B cell (primary cell): ENCODE measurements at regions not wholly inside any gene's neighbourhood (a gene's known extent, or its start where the extent isn't known, plus 50 kb on each side); places are given as distances from the start of the nearest gene placed in this dataset.

Experiments
- ATAC-seq: fragments of 200-7000 bp; cut with Tn5 transposase; one replicate; pipeline ENCODE4 v1.10.0; 2021; ENCODE audit warnings: low read depth, mild to moderate bottlenecking, moderate number of reproducible peaks, moderate library complexity
- CTCF ChIA-PET: fragments of 350-600 bp; sonication (Branson Sonifier 250); formaldehyde crosslinking; loops from one replicate; lab custom pipeline; 2021; ENCODE audit warnings: antibody characterized with exemption, inconsistent platforms; lab: Charles Lee
- POLR2A ChIA-PET: fragments of 350-600 bp; sonication (Branson Sonifier 250); formaldehyde crosslinking; loops from one replicate; lab custom pipeline; 2021; ENCODE audit warnings: antibody characterized with exemption; lab: Charles Lee
- DNase-seq: peaks from one replicate; pipeline ENCODE4 v3.0.0; 2013
- H2AFZ ChIP-seq: 2 replicates; pipeline ENCODE4 v1.6.1; 2012; ENCODE audit warnings: mild to moderate bottlenecking, low read depth, low read length; ENCODE audit not compliant: insufficient read depth, poor library complexity, severe bottlenecking
- H3K27ac ChIP-seq, 2 donors: 1 replicate in 1 of 2; 2 replicates in 1 of 2; pipeline ENCODE4 v1.5.1; 2012 to 2013; ENCODE audit warnings: low read length in 2 of 2, mild to moderate bottlenecking in 2 of 2, moderate library complexity in 1 of 2
- H3K27me3 ChIP-seq, 4 experiments: fragments of 200-600 bp in 1 of 4; sonication (generic) in 1 of 4; replicated peaks in 1 of 4; 1 replicate in 2 of 4; 2 replicates in 2 of 4; pipeline versions ENCODE4 v1.6.1 to v1.7.0; 2013 to 2016; ENCODE audit warnings: low read length in 3 of 4, mild to moderate bottlenecking in 2 of 4, mixed read lengths in 1 of 4, moderate library complexity in 1 of 4; ENCODE audit not compliant: insufficient read depth in 4 of 4, control insufficient read depth in 3 of 4; ENCODE audit errors: control extremely low read depth in 1 of 4
- H3K36me3 ChIP-seq, 2 experiments: replicated peaks in 1 of 2; 1 replicate in 1 of 2; 2 replicates in 1 of 2; pipeline versions ENCODE4 v1.6.1 to v1.7.1; 2013; ENCODE audit warnings: low read length in 1 of 2; ENCODE audit not compliant: insufficient read depth in 2 of 2, control insufficient read depth in 1 of 2; ENCODE audit errors: control extremely low read depth in 1 of 2, extremely low read depth in 1 of 2
- H3K4me1 ChIP-seq, 2 donors: fragments of 200-600 bp in 1 of 2; sonication (generic) in 1 of 2; 1 replicate in 1 of 2; 2 replicates in 1 of 2; pipeline versions ENCODE4 v1.5.1 to v1.6.1; 2013 to 2017; ENCODE audit warnings: low read length in 2 of 2; ENCODE audit not compliant: control insufficient read depth in 2 of 2, insufficient read depth in 2 of 2
- H3K4me2 ChIP-seq: replicated peaks from 2 replicates; pipeline ENCODE3; 2012; ENCODE audit warnings: mild to moderate bottlenecking, low read depth, low read length; ENCODE audit not compliant: poor library complexity, severe bottlenecking
- H3K4me3 ChIP-seq, 5 experiments: fragments of 200-600 bp in 1 of 5; sonication (generic) in 1 of 5; 1 replicate in 3 of 5; 2 replicates in 2 of 5; pipeline versions ENCODE4 v1.5.1 to v1.7.0; 2011 to 2016; ENCODE audit warnings: low read length in 4 of 5, mild to moderate bottlenecking in 4 of 5, low read depth in 2 of 5, control low read depth in 1 of 5, moderate library complexity in 1 of 5; ENCODE audit not compliant: insufficient read depth in 1 of 5; ENCODE audit errors: control extremely low read depth in 1 of 5, extremely low read depth in 1 of 5
- H3K79me2 ChIP-seq: fragments of 200-600 bp; sonication (generic); one replicate; pipeline ENCODE4 v1.6.0; 2016; ENCODE audit warnings: low read length; ENCODE audit not compliant: control insufficient read depth, insufficient read depth
- H3K9ac ChIP-seq: fragments of 200-600 bp; sonication (generic); 2 replicates; pipeline ENCODE4 v1.6.1; 2017; ENCODE audit warnings: mild to moderate bottlenecking, low read length, moderate library complexity
- H3K9me3 ChIP-seq, 3 donors: one replicate each; pipeline versions ENCODE4 v1.6.1 to v1.7.1; 2013; ENCODE audit warnings: low read length in 2 of 3; ENCODE audit not compliant: control insufficient read depth in 2 of 3, insufficient read depth in 1 of 3; ENCODE audit errors: control extremely low read depth in 1 of 3
- H4K20me1 ChIP-seq: 2 replicates; pipeline ENCODE4 v1.6.0; 2012; ENCODE audit warnings: mild to moderate bottlenecking, low read length; ENCODE audit not compliant: insufficient read depth, control insufficient read depth, poor library complexity, severe bottlenecking
- H3K27ac Mint-ChIP-seq: one replicate; pipeline ENCODE4 v1.8.0; 2021; ENCODE audit warnings: mixed read lengths
- H3K27me3 Mint-ChIP-seq: one replicate; pipeline ENCODE4 v1.8.0; 2021; ENCODE audit warnings: mixed read lengths
- H3K4me1 Mint-ChIP-seq: one replicate; pipeline ENCODE4 v1.8.0; 2021; ENCODE audit warnings: mixed read lengths
- H3K4me3 Mint-ChIP-seq: one replicate; pipeline ENCODE4 v1.8.0; 2021; ENCODE audit warnings: mixed read lengths
- H3K9me3 Mint-ChIP-seq: one replicate; pipeline ENCODE4 v1.8.0; 2022; ENCODE audit warnings: mixed read lengths; ENCODE audit not compliant: insufficient read depth
- EZH2 ChIP-seq: IDR thresholded peaks from 2 replicates; pipeline ENCODE4 v1.6.1; 2012; ENCODE audit warnings: borderline replicate concordance, low read depth, mild to moderate bottlenecking, moderate library complexity, low read length; ENCODE audit not compliant: insufficient read depth, poor library complexity, severe bottlenecking
- WGBS: methylation state at CpG from one replicate; pipeline ENCODE4 v1.1.5; 2013; ENCODE audit warnings: missing lambda C conversion rate; ENCODE audit not compliant: insufficient coverage; 5-methylcytosine and 5-hydroxymethylcytosine counted together
- intact Hi-C: fragments of 100-400 bp; cut with micrococcal nuclease; formaldehyde crosslinking; loops from one replicate; pipeline ENCODE4 v1.10.0; 2022
- TF ChIP-seq, protein P1 (sequence below): fragments of 200-600 bp; IDR thresholded peaks from one replicate; pipeline ENCODE4 v1.8.0; 2022; ENCODE audit warnings: antibody characterized with exemption, mild to moderate bottlenecking

DNA sequence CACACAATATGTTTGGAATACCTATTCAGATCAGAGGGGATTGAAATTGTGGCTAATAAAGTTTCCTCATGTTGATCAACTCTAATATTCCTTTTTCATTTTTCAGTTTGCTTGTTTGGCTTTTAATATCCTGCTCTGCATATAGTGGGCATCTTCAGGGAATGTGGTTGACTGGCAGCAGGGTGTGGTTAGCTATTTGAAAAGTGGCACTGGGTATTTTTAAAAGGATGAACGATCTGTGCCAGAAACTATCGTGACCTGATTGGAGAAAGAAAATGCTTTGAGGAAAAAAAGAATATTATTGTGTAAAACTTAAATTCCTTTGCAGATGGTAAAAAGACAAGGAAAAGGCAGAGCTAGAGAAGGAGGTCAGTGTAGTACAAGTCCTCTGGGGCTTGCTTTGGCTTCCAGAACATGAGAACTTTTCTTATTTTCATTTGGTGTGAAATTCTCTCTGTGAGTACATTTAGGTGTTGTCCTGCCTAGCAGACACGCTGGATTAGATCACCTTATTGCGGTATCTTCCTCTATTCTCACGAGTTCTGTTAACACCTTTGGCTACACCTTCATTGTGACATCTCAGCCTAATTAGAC is 329.7 kb upstream of the SNX7 start:
- ChIA-PET CTCF (no interaction called here), POLR2A (no interaction called here)
- no peak overlapping the region for H3K27ac ChIP-seq
- Mint-ChIP-seq H3K27ac (no peak overlapping the region), H3K4me3 (no peak overlapping the region), H3K27me3 (no peaks in the 10 kb centered on the region), H3K9me3 (peaks cover 2% of the 10 kb centered on the region), H3K4me1 (no peaks in the 10 kb centered on the region)
- H3K79me2 ChIP-seq, result no peaks in the 10 kb centered on the region
- H2AFZ ChIP-seq, result no peak overlapping the region
- H3K9me3 ChIP-seq, result no peaks in the 10 kb centered on the region
- no peaks in the 10 kb centered on the region for H4K20me1 ChIP-seq
- WGBS, result 76% methylated on average over 2 of the region's 5 CpGs
- no peaks in the 10 kb centered on the region for H3K27me3 ChIP-seq
- H3K4me3 ChIP-seq, result no peak overlapping the region
- intact Hi-C loops, result no loop called here
- no peaks in the 10 kb centered on the region for H3K36me3 ChIP-seq
- ATAC-seq, result no peak
- H3K4me1 ChIP-seq, result no peaks in the 10 kb centered on the region
- DNase-seq, result no peak
- H3K4me2 ChIP-seq, result no peak overlapping the region
- no peak overlapping the region for H3K9ac ChIP-seq
- no peak for TF ChIP-seq EZH2
- TF ChIP-seq, protein P1, sequence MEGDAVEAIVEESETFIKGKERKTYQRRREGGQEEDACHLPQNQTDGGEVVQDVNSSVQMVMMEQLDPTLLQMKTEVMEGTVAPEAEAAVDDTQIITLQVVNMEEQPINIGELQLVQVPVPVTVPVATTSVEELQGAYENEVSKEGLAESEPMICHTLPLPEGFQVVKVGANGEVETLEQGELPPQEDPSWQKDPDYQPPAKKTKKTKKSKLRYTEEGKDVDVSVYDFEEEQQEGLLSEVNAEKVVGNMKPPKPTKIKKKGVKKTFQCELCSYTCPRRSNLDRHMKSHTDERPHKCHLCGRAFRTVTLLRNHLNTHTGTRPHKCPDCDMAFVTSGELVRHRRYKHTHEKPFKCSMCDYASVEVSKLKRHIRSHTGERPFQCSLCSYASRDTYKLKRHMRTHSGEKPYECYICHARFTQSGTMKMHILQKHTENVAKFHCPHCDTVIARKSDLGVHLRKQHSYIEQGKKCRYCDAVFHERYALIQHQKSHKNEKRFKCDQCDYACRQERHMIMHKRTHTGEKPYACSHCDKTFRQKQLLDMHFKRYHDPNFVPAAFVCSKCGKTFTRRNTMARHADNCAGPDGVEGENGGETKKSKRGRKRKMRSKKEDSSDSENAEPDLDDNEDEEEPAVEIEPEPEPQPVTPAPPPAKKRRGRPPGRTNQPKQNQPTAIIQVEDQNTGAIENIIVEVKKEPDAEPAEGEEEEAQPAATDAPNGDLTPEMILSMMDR, result no peak

DNA sequence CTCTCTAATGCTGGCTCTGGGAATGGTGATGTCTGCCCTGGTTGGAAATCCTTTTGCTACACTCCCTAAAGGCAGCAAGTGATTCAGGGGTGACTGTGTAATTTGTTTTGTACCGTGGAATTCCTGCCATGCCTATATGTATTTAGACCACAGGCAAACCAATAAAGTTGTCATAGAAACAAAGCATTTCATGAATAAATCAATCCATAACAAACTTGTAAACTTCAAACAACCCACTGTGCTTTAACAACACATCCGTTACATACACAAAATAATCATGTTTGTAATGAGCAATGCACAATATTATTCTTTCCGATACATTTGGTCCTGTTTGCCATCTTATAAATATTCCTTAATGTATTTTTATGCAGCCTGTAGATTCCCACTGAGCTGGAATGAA is 330.3 kb upstream of the SNX7 start:
- intact Hi-C loops, result no loop called here
- WGBS, result no CpG with 5 or more reads among the region's 3 CpGs
- Histone ChIP-seq H3K9ac (no peak overlapping the region), H4K20me1 (no peaks in the 10 kb centered on the region), H3K36me3 (no peaks in the 10 kb centered on the region), H3K27me3 (no peaks in the 10 kb centered on the region), H3K27ac (no peak overlapping the region), H3K4me2 (no peak overlapping the region), H3K9me3 (no peaks in the 10 kb centered on the region), H2AFZ (no peak overlapping the region), H3K4me3 (no peak overlapping the region), H3K79me2 (no peaks in the 10 kb centered on the region), H3K4me1 (no peaks in the 10 kb centered on the region)
- ChIA-PET POLR2A (no interaction called here), CTCF (no interaction called here)
- H3K27me3 Mint-ChIP-seq, result no peaks in the 10 kb centered on the region
- H3K4me3 Mint-ChIP-seq, result no peak overlapping the region
- H3K9me3 Mint-ChIP-seq, result peaks cover 2% of the 10 kb centered on the region
- ATAC-seq (no peak), DNase-seq (no peak)
- TF ChIP-seq EZH2, result no peak
- TF ChIP-seq, protein P1, result no peak
- H3K27ac Mint-ChIP-seq, result no peak overlapping the region
- H3K4me1 Mint-ChIP-seq, result no peaks in the 10 kb centered on the region
